GM23338 (cell line): ENCODE measurements at regions not wholly inside any gene's neighbourhood (a gene's known extent, or its start where the extent isn't known, plus 50 kb on each side); places are given as distances from the start of the nearest gene placed in this dataset.

Experiments
- CREB1 ChIP-seq: fragments of 250-450 bp; sonication (Bioruptor Pico); IDR thresholded peaks from 2 replicates; pipeline ENCODE4 v1.5.0; 2020; ENCODE audit warnings: low read depth, mild to moderate bottlenecking, moderate library complexity
- CTCF ChIP-seq, 2 experiments: fragments of 200-600 bp in 1 of 2; sonication (generic) in 1 of 2; conservative IDR thresholded peaks; 2 replicates each; pipeline versions ENCODE4 v1.5.1 to v1.6.1; 2016 to 2017; ENCODE audit warnings: antibody characterized with exemption in 2 of 2, low read depth in 2 of 2, mild to moderate bottlenecking in 2 of 2, moderate library complexity in 1 of 2
- EZH2 ChIP-seq: fragments of 200-600 bp; sonication (generic); IDR thresholded peaks from one replicate; pipeline ENCODE4 v1.8.0; 2017; ENCODE audit warnings: antibody characterized with exemption, mild to moderate bottlenecking, low read depth; ENCODE audit not compliant: unreplicated experiment
- EZH2phosphoT487 ChIP-seq: fragments of 200-600 bp; sonication (generic); IDR thresholded peaks from one replicate; pipeline ENCODE4 v1.8.1; 2018; ENCODE audit warnings: antibody characterized with exemption; ENCODE audit not compliant: unreplicated experiment
- POLR2AphosphoS5 ChIP-seq: IDR thresholded peaks from 2 replicates; pipeline ENCODE4 v1.6.1; 2016; ENCODE audit warnings: antibody characterized with exemption, low read depth
- REST ChIP-seq: IDR thresholded peaks from one replicate; pipeline ENCODE4 v1.6.1; 2018; ENCODE audit warnings: antibody characterized with exemption; ENCODE audit not compliant: unreplicated experiment
- STAT1 ChIP-seq: IDR thresholded peaks from one replicate; pipeline ENCODE4 v1.6.1; 2016; ENCODE audit warnings: antibody characterized with exemption; ENCODE audit not compliant: unreplicated experiment
- ZNF331 ChIP-seq: fragments of 250-450 bp; sonication (Bioruptor Pico); IDR thresholded peaks from 2 replicates; pipeline ENCODE4 v1.5.0; 2020; ENCODE audit warnings: low read depth, mild to moderate bottlenecking, moderate library complexity

GRCh38 chr4:119833611-119834010, 205.0 kb upstream of the PDE5A start:
- TF ChIP-seq CTCF (conservative IDR thresholded peaks at IDR 0.05; ENCODE audit: low read depth in 2 of 2) (no peak), STAT1 (no peak), ZNF331 (CRISPR knock-in tag) (no peak), EZH2phosphoT487 (no peak), REST (no peak), EZH2 (no peak), POLR2AphosphoS5 (no peak), CREB1 (CRISPR knock-in tag) (no peak)
